GM13976 (cell line): ENCODE measurements at regions not wholly inside any gene's neighbourhood (a gene's known extent, or its start where the extent isn't known, plus 50 kb on each side); places are given as distances from the start of the nearest gene placed in this dataset.
"Not testable (repeated sequence)": the region's sequence is repeated elsewhere in the genome, so short reads cannot be mapped to it uniquely, and the experiment has no call there.

Experiments
- DNase-seq: peaks from one replicate; pipeline ENCODE4 v3.0.0; 2012; ENCODE audit warnings: low spot score
- CTCF ChIP-seq: IDR thresholded peaks from 2 replicates; pipeline ENCODE4 v1.5.1; 2012; ENCODE audit warnings: borderline replicate concordance, mild to moderate bottlenecking; ENCODE audit not compliant: insufficient read depth; ENCODE audit errors: extremely low read depth, missing control alignments, control extremely low read depth
- in situ Hi-C: fragments of 300-500 bp; cut with MboI; formaldehyde crosslinking; loops from one replicate; pipeline ENCODE4 v1.12.0; 2022; ENCODE audit warnings: low sequenced_read_pairs, mixed read lengths, inconsistent platforms; ENCODE audit not compliant: unreplicated experiment

GRCh38 chr12:25681580-25681979, 128.5 kb upstream of the LMNTD1 start:
- no peak for DNase-seq
- TF ChIP-seq CTCF, result no peak
- in situ Hi-C loops, result no loop called here

GRCh38 chr12:25682421-25682820, 129.3 kb upstream of the LMNTD1 start:
- in situ Hi-C loops, result no loop called here
- TF ChIP-seq CTCF, result no peak
- DNase-seq, result no peak

- no peak for TF ChIP-seq CTCF
- DNase-seq, result no peak
- in situ Hi-C loops, result no loop called here
These were observed 131.0 kb upstream of the LMNTD1 start for GRCh38 chr12:25684070-25684469.

GRCh38 chr12:25686351-25686750, 133.3 kb upstream of the LMNTD1 start:
- TF ChIP-seq CTCF, result no peak
- DNase-seq, result no peak
- in situ Hi-C loops, result no loop called here

GRCh38 chr12:25687226-25687625, 134.1 kb upstream of the LMNTD1 start:
- DNase-seq, result no peak
- in situ Hi-C loops, result no loop called here
- TF ChIP-seq CTCF, result no peak

- in situ Hi-C loops, result not testable (repeated sequence)
These were observed 135.8 kb upstream of the LMNTD1 start for GRCh38 chr12:25688851-25689250.

GRCh38 chr12:25689996-25690501, 137.0 kb upstream of the LMNTD1 start:
- in situ Hi-C loops, result no loop called here
- no peak for DNase-seq
- TF ChIP-seq CTCF, result no peak

More at GRCh38 chr12:25688851-25689250, 135.8 kb upstream of the LMNTD1 start:
- DNase-seq, result not testable (repeated sequence)
